GM18868 (cell line): ENCODE measurements at regions not wholly inside any gene's neighbourhood (a gene's known extent, or its start where the extent isn't known, plus 50 kb on each side); places are given as distances from the start of the nearest gene placed in this dataset.

Experiments used
- ATAC-seq: cut with Tn5 transposase; IDR thresholded peaks from one replicate; pipeline ENCODE4 v1.9.1; 2021; ENCODE audit warnings: mild to moderate bottlenecking, moderate library complexity; ENCODE audit not compliant: unreplicated experiment

DNA sequence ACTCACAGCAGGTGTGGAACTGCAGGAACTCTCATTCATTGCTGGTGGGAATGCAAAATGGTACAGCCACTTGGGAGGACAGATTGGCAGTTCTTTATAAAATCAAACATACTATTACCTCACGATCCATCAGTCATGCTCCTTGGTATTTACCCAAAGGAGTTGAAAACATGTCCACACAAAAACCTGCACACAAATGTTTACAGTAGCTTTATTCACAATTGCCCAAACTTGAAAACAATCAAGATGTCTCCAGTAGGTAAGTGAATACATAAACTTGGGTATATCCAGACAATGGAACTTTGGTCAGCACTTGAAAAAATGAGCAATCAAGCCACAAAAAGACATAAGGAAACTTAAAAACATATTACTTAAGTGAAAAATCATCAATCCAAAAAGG lies 215.5 kb downstream of the IRX1 start:
- no peak for ATAC-seq

- ATAC-seq = no peak
These were observed 223.0 kb downstream of the IRX1 start for GRCh38 chr5:3818624-3819023.

DNA sequence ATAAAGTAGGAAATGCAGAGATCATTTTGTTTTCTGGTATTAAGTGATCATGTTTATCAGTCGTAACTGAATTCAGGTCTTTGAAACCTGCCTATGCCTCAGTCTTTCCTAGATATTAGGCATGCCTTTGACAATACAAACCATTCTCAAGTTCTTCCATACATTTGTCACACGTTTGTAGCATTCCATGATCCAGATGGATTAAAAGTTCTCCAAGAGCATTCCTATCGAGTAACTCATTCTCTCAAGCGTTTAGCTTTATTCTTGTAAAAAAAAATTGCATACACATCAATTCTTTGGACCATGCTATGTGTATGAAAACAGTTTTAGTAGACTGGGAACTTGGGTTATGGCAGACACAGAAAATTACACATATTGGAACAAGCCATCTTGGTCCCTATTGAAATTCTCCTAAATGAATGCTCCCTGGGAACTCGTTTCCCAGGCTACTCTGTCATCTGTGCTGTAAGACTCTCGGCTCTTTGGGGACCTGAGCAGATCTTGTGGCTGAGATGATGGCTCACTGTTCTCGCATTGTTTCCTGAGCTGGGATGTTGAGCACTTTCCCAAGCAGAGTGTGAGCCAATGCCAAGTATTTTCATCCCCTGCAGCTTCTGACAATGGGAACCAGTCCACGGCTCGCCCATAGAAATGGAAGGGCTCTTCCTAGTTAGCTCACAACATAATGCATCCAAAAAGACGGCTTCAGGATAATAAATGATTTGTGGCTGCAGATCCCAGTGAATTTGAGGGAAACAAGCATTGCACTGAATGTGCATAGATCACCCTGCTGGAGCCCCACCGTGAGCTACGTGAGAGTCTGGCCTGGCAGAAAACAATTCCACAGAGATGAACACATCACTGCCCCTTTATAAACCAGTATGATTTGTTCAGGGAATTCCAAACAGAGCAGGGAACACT lies 230.2 kb downstream of the IRX1 start:
- no peak for ATAC-seq

DNA sequence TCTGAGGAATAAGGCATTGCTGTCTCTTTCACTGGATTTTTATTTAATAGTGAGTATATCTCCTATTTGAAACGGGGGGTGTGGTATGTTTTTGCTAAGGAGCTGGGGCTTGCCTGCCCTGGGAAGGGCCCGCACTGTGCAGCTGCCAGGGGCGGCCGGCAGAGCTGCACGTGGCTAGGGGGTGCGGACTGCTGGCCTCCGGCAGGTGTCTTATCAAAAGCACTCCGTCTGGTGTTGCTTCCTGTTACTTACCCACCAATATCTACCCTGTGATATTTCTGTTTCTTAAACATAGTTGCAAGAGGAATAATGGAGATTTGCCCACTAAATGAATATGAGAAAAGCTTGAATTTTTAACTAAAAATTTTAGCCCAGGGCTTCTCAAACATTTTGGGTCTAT lies 232.0 kb downstream of the IRX1 start:
- ATAC-seq = no peak

DNA sequence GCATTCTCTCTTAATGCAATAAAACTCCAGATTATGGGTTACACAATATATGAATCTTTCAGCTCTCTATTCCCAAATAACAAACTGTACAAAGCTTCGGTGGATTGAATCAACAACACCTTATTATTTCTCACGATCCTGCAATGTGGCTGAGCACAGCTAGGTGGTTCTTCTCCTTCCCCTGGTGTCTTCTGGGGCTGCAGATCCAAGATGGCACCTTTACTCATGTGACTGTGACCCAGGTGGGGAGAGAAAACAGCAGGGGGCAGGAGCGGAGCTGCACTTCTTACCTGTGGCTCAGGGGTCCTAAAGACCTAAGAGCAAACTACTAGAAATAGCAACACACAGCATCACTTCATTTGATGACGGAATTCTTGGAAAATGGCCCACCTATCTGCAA lies 233.1 kb downstream of the IRX1 start:
- ATAC-seq = no peak

GRCh38 chr5:3833566-3833965 lies 237.9 kb downstream of the IRX1 start:
- no peak for ATAC-seq

DNA sequence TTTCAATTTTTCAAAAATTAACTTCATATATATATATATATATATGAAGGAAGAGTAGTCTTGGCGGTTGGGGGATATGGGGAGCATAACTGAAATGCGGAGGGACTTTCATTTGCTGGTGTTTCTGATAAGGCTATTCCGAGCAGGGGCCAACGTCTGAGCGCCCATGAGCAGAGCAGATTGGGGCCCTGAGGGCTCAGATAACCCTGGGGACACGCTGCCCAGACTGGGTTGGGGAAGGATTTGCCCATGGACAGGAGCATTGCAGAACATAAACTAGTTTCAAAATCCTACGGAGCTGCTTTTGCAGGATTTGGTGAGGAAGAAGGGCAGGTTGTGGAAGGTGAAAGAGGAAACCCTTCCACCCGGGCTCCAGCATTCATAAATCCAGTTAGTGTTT lies 240.2 kb downstream of the IRX1 start:
- no peak for ATAC-seq

GRCh38 chr5:3836528-3836927 lies 240.9 kb downstream of the IRX1 start:
- ATAC-seq = no peak

DNA sequence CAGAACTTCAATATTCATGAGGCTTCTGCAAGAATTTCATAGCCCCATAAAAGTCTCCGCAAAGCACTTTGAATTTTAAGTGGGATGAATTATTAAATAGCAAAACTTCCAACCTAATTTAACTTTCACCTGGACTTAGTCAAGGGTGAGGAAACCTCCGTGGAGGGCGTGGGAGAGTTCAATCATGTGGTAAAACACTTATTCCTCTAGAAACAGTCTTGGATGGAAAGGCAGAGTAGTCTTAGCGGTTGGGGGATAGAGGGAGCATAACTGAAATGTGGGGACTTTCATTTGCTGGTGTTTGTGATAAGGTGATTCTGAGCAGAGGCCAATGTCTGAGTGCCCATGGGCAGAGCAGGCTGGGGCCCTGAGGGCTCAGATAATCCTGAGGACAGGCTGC lies 241.9 kb downstream of the IRX1 start:
- ATAC-seq = no peak

- no peak for ATAC-seq
These were observed 243.5 kb downstream of the IRX1 start for GRCh38 chr5:3839151-3839550.

DNA sequence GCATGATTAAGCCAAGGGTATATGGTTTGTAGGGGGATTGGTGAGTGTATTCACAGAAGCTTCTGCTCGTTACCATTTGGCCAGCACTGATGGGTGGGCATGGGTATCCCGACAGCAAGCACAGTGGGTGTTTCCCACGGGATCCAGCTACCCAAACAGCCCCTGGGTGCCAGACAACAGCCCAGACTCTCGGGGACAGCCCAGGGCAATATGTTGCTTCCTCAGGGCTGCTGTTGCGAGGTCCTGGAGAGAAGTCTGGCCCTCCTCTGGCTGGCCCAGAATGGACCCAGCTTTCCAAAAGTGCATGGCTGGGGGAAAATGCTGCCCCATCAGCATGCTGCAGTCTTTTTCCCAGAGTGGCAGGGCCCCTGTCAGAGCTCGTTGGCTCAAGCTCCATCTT lies 247.0 kb downstream of the IRX1 start:
- ATAC-seq = no peak

GRCh38 chr5:3843706-3844105 lies 248.1 kb downstream of the IRX1 start:
- ATAC-seq = no peak

DNA sequence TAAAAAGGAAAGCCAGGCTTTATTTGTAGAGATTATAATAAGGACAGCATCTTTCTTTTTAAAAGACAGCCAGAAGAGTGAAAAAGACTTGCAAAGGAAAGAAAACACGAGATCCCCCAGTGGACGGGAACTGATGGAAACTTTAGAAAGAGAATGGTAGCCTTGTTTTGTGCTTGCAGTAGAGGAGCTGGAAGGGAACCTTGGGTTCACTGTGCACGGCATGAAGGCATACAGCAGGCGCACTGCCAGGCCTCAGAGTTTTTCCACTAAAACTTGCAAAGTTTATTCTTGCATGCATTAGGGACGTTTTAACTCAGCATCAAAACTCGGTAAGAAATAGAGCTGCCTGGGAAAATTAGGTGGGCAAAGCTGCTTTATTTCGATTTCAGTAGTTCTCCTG lies 248.6 kb downstream of the IRX1 start:
- ATAC-seq = no peak

DNA sequence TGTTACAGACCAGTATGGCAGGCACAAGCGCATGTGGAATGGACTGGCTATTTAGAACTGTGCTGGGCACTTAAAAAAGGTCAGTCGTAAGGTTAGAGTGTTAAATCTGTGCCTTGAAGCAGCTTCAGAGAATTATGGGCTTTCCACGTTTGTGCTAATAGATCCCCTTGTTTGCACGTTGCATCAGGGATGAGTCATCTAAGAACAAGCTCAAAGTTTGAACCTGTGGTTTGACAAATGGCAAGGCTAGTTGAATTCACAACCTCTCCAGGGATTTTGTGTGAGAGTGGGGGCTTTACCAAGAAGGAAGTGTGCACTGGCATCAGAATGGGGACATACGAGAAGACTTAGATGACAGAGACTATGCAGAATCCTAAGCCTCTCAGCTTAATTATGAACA lies 249.6 kb downstream of the IRX1 start:
- ATAC-seq = no peak

GRCh38 chr5:3852161-3852916 lies 256.7 kb downstream of the IRX1 start:
- ATAC-seq = no peak

DNA sequence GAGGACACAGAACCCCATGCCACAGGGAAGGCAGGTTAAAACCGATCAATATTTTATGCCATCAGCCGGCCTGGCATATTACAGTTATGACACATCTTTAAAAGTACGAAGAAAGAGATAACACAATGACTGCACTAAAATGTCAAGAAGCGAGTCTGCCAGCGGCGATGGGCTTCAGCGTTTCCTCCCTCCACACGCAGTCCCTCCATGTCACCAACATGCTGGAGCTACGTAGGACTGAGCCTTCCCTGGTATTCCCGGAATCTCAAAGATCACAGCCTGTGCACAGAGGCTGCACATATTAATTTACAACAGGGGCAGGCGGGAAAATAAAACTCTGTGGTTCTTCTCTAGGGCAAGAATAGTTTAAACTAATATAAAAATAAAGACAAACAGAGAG lies 257.7 kb downstream of the IRX1 start:
- no peak for ATAC-seq

- ATAC-seq = no peak
These were observed 258.7 kb downstream of the IRX1 start for GRCh38 chr5:3854188-3854821.

GRCh38 chr5:3856036-3856435 lies 260.4 kb downstream of the IRX1 start:
- ATAC-seq = no peak

- ATAC-seq = no peak
These were observed 262.9 kb downstream of the IRX1 start for GRCh38 chr5:3858524-3858923.

DNA sequence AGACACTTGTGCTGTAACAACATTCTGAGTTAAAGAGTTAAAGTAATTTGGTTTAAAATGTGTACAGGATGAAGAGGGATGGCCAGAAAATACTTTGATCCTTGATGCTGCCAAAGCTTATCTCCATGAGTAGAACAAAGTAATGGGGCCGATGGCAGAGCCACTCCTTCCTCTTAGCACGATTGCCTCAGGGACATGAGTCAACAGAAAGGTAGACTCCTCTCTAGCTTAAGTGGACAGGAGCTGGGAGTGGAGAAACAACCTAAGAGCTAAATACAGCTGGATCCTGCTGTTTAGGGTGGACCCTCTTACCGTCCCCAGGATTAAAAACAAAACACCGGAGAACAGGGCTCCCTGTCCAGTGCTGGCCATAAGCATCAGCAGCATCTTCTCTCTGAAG lies 267.3 kb downstream of the IRX1 start:
- no peak for ATAC-seq

GRCh38 chr5:3875144-3875543 lies 279.5 kb downstream of the IRX1 start:
- ATAC-seq = no peak

- ATAC-seq = no peak
These were observed 282.6 kb downstream of the IRX1 start for GRCh38 chr5:3878267-3878666.
